GM23248 (cell line): ENCODE measurements at regions not wholly inside any gene's neighbourhood (a gene's known extent, or its start where the extent isn't known, plus 50 kb on each side); places are given as distances from the start of the nearest gene placed in this dataset.

ENCODE experiments used
- DNase-seq: peaks from one replicate; pipeline ENCODE4 v3.0.0-alpha.2; 2015
- H2AFZ ChIP-seq: fragments of 200-600 bp; sonication (generic); 2 replicates; pipeline ENCODE4 v1.6.1; 2016; ENCODE audit warnings: antibody characterized with exemption
- H3F3A ChIP-seq: fragments of 200-600 bp; sonication (generic); 2 replicates; pipeline ENCODE4 v1.6.1; 2016; ENCODE audit warnings: mild to moderate bottlenecking, antibody characterized with exemption, mixed run types; ENCODE audit not compliant: insufficient read depth
- H3K27ac ChIP-seq: fragments of 200-600 bp; sonication (generic); 2 replicates; pipeline ENCODE4 v1.5.1; 2016; ENCODE audit warnings: mild to moderate bottlenecking
- H3K27me3 ChIP-seq: fragments of 200-600 bp; sonication (generic); replicated peaks from 2 replicates; pipeline ENCODE4 v1.6.1; 2016; ENCODE audit warnings: mild to moderate bottlenecking; ENCODE audit not compliant: insufficient read depth
- H3K36me3 ChIP-seq: fragments of 200-600 bp; sonication (generic); 2 replicates; pipeline ENCODE4 v1.6.1; 2016; ENCODE audit warnings: low read depth, mild to moderate bottlenecking
- H3K4me1 ChIP-seq: fragments of 200-600 bp; sonication (generic); 2 replicates; pipeline ENCODE4 v1.6.1; 2016; ENCODE audit warnings: mild to moderate bottlenecking; ENCODE audit not compliant: insufficient read depth
- H3K4me2 ChIP-seq: fragments of 200-600 bp; sonication (generic); one replicate; pipeline ENCODE4 v1.6.1; 2016; ENCODE audit warnings: mild to moderate bottlenecking; ENCODE audit not compliant: unreplicated experiment
- H3K4me3 ChIP-seq: fragments of 200-600 bp; sonication (generic); 2 replicates; pipeline ENCODE4 v1.5.1; 2016; ENCODE audit warnings: mild to moderate bottlenecking
- H3K79me2 ChIP-seq: fragments of 200-600 bp; sonication (generic); 2 replicates; pipeline ENCODE4 v1.6.1; 2016; ENCODE audit warnings: mild to moderate bottlenecking; ENCODE audit not compliant: insufficient read depth
- H3K9ac ChIP-seq: fragments of 200-600 bp; sonication (generic); 2 replicates; pipeline ENCODE4 v1.6.1; 2016; ENCODE audit warnings: mild to moderate bottlenecking
- H3K9me2 ChIP-seq: fragments of 200-600 bp; sonication (generic); 2 replicates; pipeline ENCODE4 v1.6.1; 2016; ENCODE audit warnings: mixed run types, mild to moderate bottlenecking, moderate library complexity; ENCODE audit not compliant: insufficient read depth
- H3K9me3 ChIP-seq: fragments of 200-600 bp; sonication (generic); one replicate; pipeline ENCODE4 v1.6.1; 2017; ENCODE audit warnings: low read depth
- H4K20me1 ChIP-seq: fragments of 200-600 bp; sonication (generic); 2 replicates; pipeline ENCODE4 v1.6.0; 2016; ENCODE audit not compliant: insufficient read depth
- EZH2 ChIP-seq: fragments of 200-600 bp; sonication (generic); IDR thresholded peaks from 2 replicates; pipeline ENCODE4 v1.6.1; 2018; ENCODE audit warnings: antibody characterized with exemption, mild to moderate bottlenecking; ENCODE audit not compliant: insufficient read depth, poor library complexity, severe bottlenecking
- EZH2phosphoT487 ChIP-seq: fragments of 200-600 bp; sonication (generic); IDR thresholded peaks from 2 replicates; pipeline ENCODE4 v1.6.1; 2018; ENCODE audit warnings: antibody characterized with exemption, moderate library complexity, mild to moderate bottlenecking, low read depth; ENCODE audit not compliant: insufficient read depth
- whole genome bisulfite sequencing, 2 experiments: methylation state at CpG; one replicate each; pipeline ENCODE4 v1.1.6; 2015 to 2017; ENCODE audit warnings: low lambda C conversion rate in 2 of 2, low coverage in 1 of 2; ENCODE audit errors: missing lambda C conversion rate in 2 of 2; 5-methylcytosine and 5-hydroxymethylcytosine counted together
- in situ Hi-C: fragments of 300-500 bp; cut with MboI; formaldehyde crosslinking; loops from 2 replicates; pipeline ENCODE4 v1.15.0; 2020

DNA sequence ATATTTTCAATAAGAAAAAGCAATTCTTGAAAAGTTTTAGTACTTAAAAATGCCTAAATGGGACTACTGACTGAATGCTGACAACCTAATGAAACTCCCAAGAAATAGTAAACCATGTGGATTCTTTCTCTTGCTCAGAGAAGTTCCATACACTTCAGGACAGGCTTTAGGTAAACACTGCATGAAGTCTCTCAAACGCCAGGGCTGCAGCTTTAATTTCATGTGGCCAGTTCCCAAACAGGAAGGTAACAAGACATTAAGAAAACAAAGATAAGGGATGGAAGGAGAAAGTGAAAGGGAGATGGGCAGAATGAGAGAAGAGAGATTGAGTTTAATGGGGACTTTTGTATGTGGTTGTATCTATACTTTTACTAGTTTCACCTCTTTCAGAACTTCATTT, 734.7 kb upstream of the PKDCC start:
- in situ Hi-C loops: no loop called here
- Histone ChIP-seq H3K79me2 (no peaks in the 10 kb centered on the region), H4K20me1 (no peaks in the 10 kb centered on the region), H3K4me3 (no peak overlapping the region), H3K27ac (no peak overlapping the region), H3K4me2 (no peak overlapping the region), H3K9me3 (no peaks in the 10 kb centered on the region), H3K4me1 (no peaks in the 10 kb centered on the region), H3F3A (no peaks in the 10 kb centered on the region), H3K9ac (no peak overlapping the region), H3K9me2 (no peaks in the 10 kb centered on the region), H3K36me3 (no peaks in the 10 kb centered on the region), H3K27me3 (no peaks in the 10 kb centered on the region), H2AFZ (no peak overlapping the region)
- 0 to 19% methylated on average over 1 of the region's 1 CpG for WGBS, 2 experiments
- no peak for DNase-seq
- no peak for TF ChIP-seq EZH2phosphoT487
- no peak for TF ChIP-seq EZH2

DNA sequence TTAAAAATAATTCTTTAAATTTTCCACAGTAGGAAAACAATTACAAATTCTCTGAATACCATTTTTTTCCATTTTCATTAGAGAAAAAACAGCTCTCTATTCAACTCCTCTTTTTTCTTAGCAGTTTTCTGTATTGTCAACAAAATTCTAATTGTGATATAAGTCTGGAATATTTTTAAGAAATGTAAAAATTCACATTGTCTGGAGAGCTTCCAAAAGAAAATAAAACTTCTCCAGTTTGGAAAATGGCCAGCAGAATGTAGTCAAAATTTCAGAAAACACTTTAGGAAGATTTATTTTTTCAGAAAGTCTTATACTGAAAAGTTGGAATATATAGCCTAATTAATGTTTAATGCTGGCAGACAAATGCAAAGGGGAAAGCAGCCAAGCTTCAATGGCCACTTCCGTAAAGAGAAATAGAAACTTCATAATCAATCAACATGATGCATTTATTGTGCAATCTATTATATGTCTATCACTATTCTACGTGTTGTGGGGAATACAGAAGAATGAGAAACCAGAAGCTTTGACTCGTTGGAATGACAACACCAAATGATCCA, 733.2 kb upstream of the PKDCC start:
- no peak overlapping the region for H2AFZ ChIP-seq

DNA sequence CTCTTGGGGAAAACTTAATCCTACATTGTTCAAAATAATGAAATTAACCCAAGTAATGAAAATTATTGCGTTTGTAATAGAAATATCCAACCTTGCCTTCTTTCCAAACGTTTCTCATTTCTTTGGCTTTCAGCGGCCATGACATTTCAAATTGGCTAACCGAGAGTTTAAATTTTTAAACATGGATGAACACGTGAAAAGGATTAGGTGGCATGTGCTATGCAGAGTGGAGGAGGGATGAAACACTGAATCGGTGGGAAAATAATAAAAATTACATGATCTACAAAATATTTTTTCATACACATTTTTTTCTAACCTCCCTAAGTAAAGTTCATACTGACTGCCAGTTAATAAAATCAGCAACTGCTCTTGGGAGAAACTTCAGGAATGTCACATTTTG, 728.4 kb upstream of the PKDCC start:
- Histone ChIP-seq H2AFZ (no peak overlapping the region), H3K27ac (no peak overlapping the region), H3F3A (no peaks in the 10 kb centered on the region), H4K20me1 (no peaks in the 10 kb centered on the region), H3K9me3 (no peaks in the 10 kb centered on the region), H3K9ac (no peak overlapping the region), H3K27me3 (no peaks in the 10 kb centered on the region), H3K4me2 (no peak overlapping the region), H3K36me3 (no peaks in the 10 kb centered on the region), H3K4me3 (no peak overlapping the region), H3K9me2 (no peaks in the 10 kb centered on the region), H3K79me2 (no peaks in the 10 kb centered on the region), H3K4me1 (no peaks in the 10 kb centered on the region)
- TF ChIP-seq EZH2phosphoT487 (no peak), EZH2 (no peak)
- DNase-seq: no peak
- in situ Hi-C loops: no loop called here
- WGBS, 2 experiments: 28 to 31% methylated on average over 6 of the region's 6 CpGs

More for the DNA sequence above, 733.2 kb upstream of the PKDCC start:
- no peaks in the 10 kb centered on the region for H3F3A ChIP-seq
- H3K4me3 ChIP-seq: no peak overlapping the region
- no peaks in the 10 kb centered on the region for H3K36me3 ChIP-seq
- in situ Hi-C loops: no loop called here
- WGBS, 2 experiments: 5% methylated on average over 3 of the region's 3 CpGs
- no peak overlapping the region for H3K4me2 ChIP-seq
- H3K9me3 ChIP-seq: no peaks in the 10 kb centered on the region
- no peaks in the 10 kb centered on the region for H3K27me3 ChIP-seq
- no peaks in the 10 kb centered on the region for H4K20me1 ChIP-seq
- no peak overlapping the region for H3K27ac ChIP-seq
- no peak for TF ChIP-seq EZH2phosphoT487
- TF ChIP-seq EZH2: no peak
- no peak for DNase-seq
- no peaks in the 10 kb centered on the region for H3K9me2 ChIP-seq
- no peak overlapping the region for H3K9ac ChIP-seq
- H3K79me2 ChIP-seq: no peaks in the 10 kb centered on the region
- no peaks in the 10 kb centered on the region for H3K4me1 ChIP-seq

DNA sequence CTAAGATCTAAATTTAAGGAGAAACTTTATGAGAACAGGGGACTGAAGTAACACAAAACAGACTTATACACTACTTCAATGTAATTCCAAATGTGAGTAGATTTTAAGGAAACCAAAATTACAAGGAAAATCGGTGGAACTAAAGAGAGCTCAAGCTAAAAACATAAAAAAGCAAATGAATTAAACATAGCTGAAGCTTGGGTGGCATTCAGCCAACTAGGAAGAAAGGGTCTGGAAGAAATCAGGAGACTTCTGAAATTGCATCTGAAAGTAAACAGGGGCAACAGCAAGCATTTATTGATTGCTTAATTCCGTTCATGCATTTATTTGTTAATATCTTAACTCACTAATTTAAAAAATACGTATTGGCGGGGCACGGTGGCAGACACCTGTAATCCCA, 727.3 kb upstream of the PKDCC start:
- H3K4me2 ChIP-seq: no peak overlapping the region

DNA sequence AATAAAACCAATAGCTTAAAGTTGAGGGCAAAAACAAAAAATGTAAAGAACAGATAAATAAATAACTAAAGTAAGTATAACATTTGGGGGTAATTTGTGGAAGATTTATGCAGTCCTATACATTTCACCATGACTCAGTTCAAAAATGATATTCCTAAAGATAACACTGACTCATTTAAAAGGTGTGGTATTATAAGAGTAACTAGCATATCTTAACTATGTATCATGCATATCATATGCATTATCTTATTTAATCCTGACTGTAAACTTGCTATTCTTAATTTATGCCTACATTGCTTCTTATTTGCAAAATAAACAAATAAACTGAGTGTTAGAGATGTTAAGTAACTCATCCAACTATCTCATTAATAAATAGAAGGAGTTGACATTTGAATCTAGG, 726.5 kb upstream of the PKDCC start:
- no peak overlapping the region for H3K9ac ChIP-seq
- H3K27ac ChIP-seq: no peak overlapping the region
- no peaks in the 10 kb centered on the region for H3K36me3 ChIP-seq
- H4K20me1 ChIP-seq: no peaks in the 10 kb centered on the region
- no peaks in the 10 kb centered on the region for H3F3A ChIP-seq
- no peak overlapping the region for H2AFZ ChIP-seq
- H3K4me1 ChIP-seq: no peaks in the 10 kb centered on the region
- no peak overlapping the region for H3K4me3 ChIP-seq
- TF ChIP-seq EZH2: no peak
- TF ChIP-seq EZH2phosphoT487: no peak
- H3K79me2 ChIP-seq: no peaks in the 10 kb centered on the region
- H3K4me2 ChIP-seq: no peak overlapping the region
- in situ Hi-C loops: no loop called here
- no peaks in the 10 kb centered on the region for H3K9me2 ChIP-seq
- H3K27me3 ChIP-seq: no peaks in the 10 kb centered on the region
- no peaks in the 10 kb centered on the region for H3K9me3 ChIP-seq
- DNase-seq: no peak

More for the DNA sequence above, 727.3 kb upstream of the PKDCC start:
- DNase-seq: no peak
- H3K9ac ChIP-seq: no peak overlapping the region
- in situ Hi-C loops: no loop called here
- WGBS, 2 experiments: 12 to 13% methylated on average over 5 of the region's 5 CpGs
- no peak overlapping the region for H3K4me3 ChIP-seq
- TF ChIP-seq EZH2phosphoT487: no peak
- TF ChIP-seq EZH2: no peak
- H3K9me3 ChIP-seq: no peaks in the 10 kb centered on the region
- no peak overlapping the region for H3K27ac ChIP-seq
- no peaks in the 10 kb centered on the region for H4K20me1 ChIP-seq
- H3K27me3 ChIP-seq: no peaks in the 10 kb centered on the region
- H3K4me1 ChIP-seq: no peaks in the 10 kb centered on the region
- H3F3A ChIP-seq: no peaks in the 10 kb centered on the region
- H2AFZ ChIP-seq: no peak overlapping the region
- H3K9me2 ChIP-seq: no peaks in the 10 kb centered on the region
- no peaks in the 10 kb centered on the region for H3K36me3 ChIP-seq
- H3K79me2 ChIP-seq: no peaks in the 10 kb centered on the region
